DOHH2 (cell line): ENCODE measurements at regions not wholly inside any gene's neighbourhood (a gene's known extent, or its start where the extent isn't known, plus 50 kb on each side); places are given as distances from the start of the nearest gene placed in this dataset.

ENCODE experiments used
- EZH2phosphoT487 ChIP-seq: fragments of 200-600 bp; sonication (generic); IDR thresholded peaks from 2 replicates; pipeline ENCODE4 v1.6.1; 2017; ENCODE audit warnings: borderline replicate concordance, mild to moderate bottlenecking, antibody characterized with exemption, low read length, moderate library complexity, mixed read lengths
- TF ChIP-seq, protein P1 (sequence below): fragments of 200-600 bp; sonication (generic); IDR thresholded peaks from one replicate; pipeline ENCODE4 v1.5.1; 2014; ENCODE audit warnings: antibody characterized with exemption, mild to moderate bottlenecking, low read depth, low read length; ENCODE audit not compliant: poor library complexity, severe bottlenecking

- TF ChIP-seq EZH2phosphoT487, result no peak
- TF ChIP-seq, protein P1, sequence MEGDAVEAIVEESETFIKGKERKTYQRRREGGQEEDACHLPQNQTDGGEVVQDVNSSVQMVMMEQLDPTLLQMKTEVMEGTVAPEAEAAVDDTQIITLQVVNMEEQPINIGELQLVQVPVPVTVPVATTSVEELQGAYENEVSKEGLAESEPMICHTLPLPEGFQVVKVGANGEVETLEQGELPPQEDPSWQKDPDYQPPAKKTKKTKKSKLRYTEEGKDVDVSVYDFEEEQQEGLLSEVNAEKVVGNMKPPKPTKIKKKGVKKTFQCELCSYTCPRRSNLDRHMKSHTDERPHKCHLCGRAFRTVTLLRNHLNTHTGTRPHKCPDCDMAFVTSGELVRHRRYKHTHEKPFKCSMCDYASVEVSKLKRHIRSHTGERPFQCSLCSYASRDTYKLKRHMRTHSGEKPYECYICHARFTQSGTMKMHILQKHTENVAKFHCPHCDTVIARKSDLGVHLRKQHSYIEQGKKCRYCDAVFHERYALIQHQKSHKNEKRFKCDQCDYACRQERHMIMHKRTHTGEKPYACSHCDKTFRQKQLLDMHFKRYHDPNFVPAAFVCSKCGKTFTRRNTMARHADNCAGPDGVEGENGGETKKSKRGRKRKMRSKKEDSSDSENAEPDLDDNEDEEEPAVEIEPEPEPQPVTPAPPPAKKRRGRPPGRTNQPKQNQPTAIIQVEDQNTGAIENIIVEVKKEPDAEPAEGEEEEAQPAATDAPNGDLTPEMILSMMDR, result no peak
Observed at GRCh38 chr14:30020271-30020670, 92.6 kb upstream of the PRKD1 start.
